ENCODE measurements at regions not wholly inside any gene's neighbourhood (a gene's known extent, or its start where the extent isn't known, plus 50 kb on each side); places are given as distances from the start of the nearest gene placed in this dataset.
A peak's percentile ranks its signal among the peaks of the same experiment; 100 is the strongest.

GRCh38 chr6:119985952-119986736, 636.6 kb upstream of the MAN1A1 start:
- no peaks in the 10 kb centered on the region for H3K4me1 Mint-ChIP-seq
- no peaks in the 10 kb centered on the region for H4K20me1 ChIP-seq (ENCODE audit: control insufficient read depth, insufficient read depth, insufficient read length)
- no peaks in the 10 kb centered on the region for H3K79me1 ChIP-seq (ENCODE audit: insufficient read depth, low read depth, low read length, poor library complexity, severe bottlenecking)
- no peaks in the 10 kb centered on the region for H3K36me3 Mint-ChIP-seq (ENCODE audit: insufficient read depth in 1 of 3, low read depth in 3 of 3)
- H3K23me2 ChIP-seq (ENCODE audit: insufficient read length, low read depth, low read length, poor library complexity, severe bottlenecking), result no peaks in the 10 kb centered on the region
- no CpG with 5 or more reads among the region's 4 CpGs for WGBS (ENCODE audit: extremely low coverage, insufficient read length, low lambda C conversion rate)
- no peak for DNase-seq
- no peak overlapping the region for H3K23ac ChIP-seq (ENCODE audit: insufficient read length, low read depth, low read length)
- no peak overlapping the region for H3K27ac ChIP-seq (ENCODE audit: insufficient read length, low read depth, low read length)
- TF ChIP-seq CTCF (conservative IDR thresholded peaks at IDR 0.05), result no peak
- no peak overlapping the region for H4K91ac ChIP-seq (ENCODE audit: insufficient read length, low read depth, low read length)
- H4K5ac ChIP-seq (ENCODE audit: insufficient read length, low read depth, low read length), result no peak overlapping the region
- H2AK5ac ChIP-seq (ENCODE audit: insufficient read length, low read length), result no peak overlapping the region
- no peaks in the 10 kb centered on the region for H3K79me2 ChIP-seq (ENCODE audit: insufficient read depth, low read length)
- H2BK5ac ChIP-seq (ENCODE audit: insufficient read length, low read length), result no peak overlapping the region
- H3K4ac ChIP-seq (ENCODE audit: low read depth, low read length), result no peak overlapping the region
- no peak overlapping the region for H4K8ac ChIP-seq (replicated peaks; ENCODE audit: insufficient read length, low read depth, low read length)
- H3K9ac ChIP-seq (ENCODE audit: extremely low read depth, insufficient read length, low read length), result no peak overlapping the region
- no peak overlapping the region for H3K14ac ChIP-seq (ENCODE audit: insufficient read depth, low read length)
- no peak overlapping the region for H2AFZ ChIP-seq (ENCODE audit: low read length)
- H3K4me1 ChIP-seq (ENCODE audit: insufficient read depth, low read length), result no peaks in the 10 kb centered on the region
- no peak overlapping the region for H3K56ac ChIP-seq (ENCODE audit: insufficient read length, low read depth, low read length)
- no peak overlapping the region for H2BK20ac ChIP-seq (ENCODE audit: low read depth, low read length, poor library complexity, severe bottlenecking)
- no peaks in the 10 kb centered on the region for H3K9me3 Mint-ChIP-seq
- no peak overlapping the region for H3K4me3 Mint-ChIP-seq
- no peaks in the 10 kb centered on the region for H3K27me3 ChIP-seq (ENCODE audit: insufficient read depth, low read length)
- no peak overlapping the region for H3T11ph ChIP-seq (ENCODE audit: low read length)
- H2BK120ac ChIP-seq (ENCODE audit: low read depth, low read length, poor library complexity, severe bottlenecking), result no peak overlapping the region
- H3K27ac Mint-ChIP-seq, result peak overlapping the region in 1 of 3 experiments; percentile 90; a peak in 1 of 7 replicates
- no peak overlapping the region for H3K18ac ChIP-seq (ENCODE audit: insufficient read length, low read depth, low read length)
- no peak overlapping the region for H3K4me2 ChIP-seq (ENCODE audit: insufficient read depth, insufficient read length, low read length)
- no peak overlapping the region for H2BK12ac ChIP-seq (ENCODE audit: insufficient read length, low read depth, low read length)
- no peak overlapping the region for H2BK15ac ChIP-seq (ENCODE audit: low read depth, low read length)
- H3K27me3 Mint-ChIP-seq (ENCODE audit: low read depth), result no peaks in the 10 kb centered on the region
- no peaks in the 10 kb centered on the region for H3K9me3 ChIP-seq (ENCODE audit: control insufficient read depth, low read depth, low read length)

All from H9 (cell line).